CD14-positive monocyte (primary cell): ENCODE measurements at regions not wholly inside any gene's neighbourhood (a gene's known extent, or its start where the extent isn't known, plus 50 kb on each side); places are given as distances from the start of the nearest gene placed in this dataset.

Experiments
- DNase-seq, 3 donors: peaks; one replicate each; pipeline ENCODE4 v3.0.0-alpha.2; 2011 to 2022
- H2AFZ ChIP-seq: 2 replicates; pipeline ENCODE4 v1.6.0; 2012; ENCODE audit warnings: mild to moderate bottlenecking, low read depth, low read length, inconsistent platforms; ENCODE audit not compliant: insufficient read depth, poor library complexity, severe bottlenecking
- H3K27ac ChIP-seq, 2 donors: 1 replicate in 1 of 2; 2 replicates in 1 of 2; pipeline ENCODE4 v1.5.1; 2012 to 2013; ENCODE audit warnings: low read length in 2 of 2, control low read depth in 1 of 2, inconsistent platforms in 1 of 2, low read depth in 1 of 2, mild to moderate bottlenecking in 1 of 2
- H3K27me3 ChIP-seq, 2 donors: one replicate each; pipeline versions ENCODE4 v1.6.0 to v1.6.1; 2011 to 2013; ENCODE audit warnings: low read length in 2 of 2; ENCODE audit not compliant: control insufficient read depth in 2 of 2, insufficient read depth in 2 of 2
- H3K36me3 ChIP-seq, 2 donors: replicated peaks in 1 of 2; 1 replicate in 1 of 2; 2 replicates in 1 of 2; pipeline versions ENCODE4 v1.5.1 to v1.6.1; 2012 to 2013; ENCODE audit warnings: low read length in 2 of 2, control low read depth in 1 of 2, inconsistent platforms in 1 of 2, mild to moderate bottlenecking in 1 of 2; ENCODE audit not compliant: insufficient read depth in 2 of 2, control insufficient read depth in 1 of 2
- H3K4me1 ChIP-seq, 2 donors: 1 replicate in 1 of 2; 2 replicates in 1 of 2; pipeline versions ENCODE4 v1.5.1 to v1.6.1; 2012 to 2013; ENCODE audit warnings: low read length in 2 of 2, control low read depth in 1 of 2, inconsistent platforms in 1 of 2, mild to moderate bottlenecking in 1 of 2, moderate library complexity in 1 of 2; ENCODE audit not compliant: insufficient read depth in 2 of 2, control insufficient read depth in 1 of 2
- H3K4me2 ChIP-seq: replicated peaks from 2 replicates; pipeline ENCODE3; 2012; ENCODE audit warnings: low read length, moderate library complexity, mild to moderate bottlenecking; ENCODE audit not compliant: poor library complexity, severe bottlenecking; ENCODE audit errors: extremely low read depth
- H3K4me3 ChIP-seq, 3 experiments: fragments of 200-600 bp in 1 of 3; sonication (generic) in 1 of 3; replicated peaks in 1 of 3; 1 replicate in 2 of 3; 2 replicates in 1 of 3; pipeline ENCODE4 v1.5.1; 2011 to 2013; ENCODE audit warnings: low read length in 3 of 3, mild to moderate bottlenecking in 3 of 3, control low read depth in 2 of 3, low read depth in 2 of 3, inconsistent platforms in 1 of 3, moderate library complexity in 1 of 3
- H3K79me2 ChIP-seq: 2 replicates; pipeline ENCODE4 v1.6.0; 2012; ENCODE audit warnings: mild to moderate bottlenecking, control low read depth, inconsistent platforms, low read length, moderate library complexity; ENCODE audit not compliant: insufficient read depth
- H3K9ac ChIP-seq: 2 replicates; pipeline ENCODE4 v1.6.0; 2017; ENCODE audit warnings: low read length, mild to moderate bottlenecking; ENCODE audit not compliant: insufficient read depth, poor library complexity, severe bottlenecking
- H3K9me3 ChIP-seq, 2 donors: replicated peaks in 1 of 2; 1 replicate in 1 of 2; 2 replicates in 1 of 2; pipeline versions ENCODE4 v1.5.1 to v1.6.1; 2012 to 2013; ENCODE audit warnings: low read length in 2 of 2, control low read depth in 1 of 2; ENCODE audit not compliant: control insufficient read depth in 1 of 2, insufficient read depth in 1 of 2
- H4K20me1 ChIP-seq: 2 replicates; pipeline ENCODE4 v1.6.0; 2012; ENCODE audit warnings: mild to moderate bottlenecking, low read length, control low read depth, moderate library complexity; ENCODE audit not compliant: insufficient read depth
- H3K27ac Mint-ChIP-seq, 7 donors: one replicate each; pipeline ENCODE4 v1.8.0; 2020; ENCODE audit warnings: mild to moderate bottlenecking in 7 of 7, mixed read lengths in 7 of 7, moderate library complexity in 6 of 7, inconsistent platforms in 2 of 7
- H3K27me3 Mint-ChIP-seq, 3 donors: one replicate each; pipeline ENCODE4 v1.8.0; 2021 to 2022; ENCODE audit warnings: low read depth in 3 of 3, mild to moderate bottlenecking in 3 of 3, mixed read lengths in 3 of 3, moderate library complexity in 3 of 3, inconsistent platforms in 1 of 3
- H3K36me3 Mint-ChIP-seq, 2 donors: one replicate each; pipeline ENCODE4 v1.8.0; 2020; ENCODE audit warnings: mixed read lengths in 2 of 2, inconsistent platforms in 1 of 2, mild to moderate bottlenecking in 1 of 2
- H3K4me1 Mint-ChIP-seq: one replicate; pipeline ENCODE4 v1.8.0; 2020; ENCODE audit warnings: mild to moderate bottlenecking, mixed read lengths
- H3K4me3 Mint-ChIP-seq, 2 donors: one replicate each; pipeline ENCODE4 v1.8.0; 2020; ENCODE audit warnings: mild to moderate bottlenecking in 2 of 2, mixed read lengths in 2 of 2, moderate library complexity in 1 of 2
- H3K9me3 Mint-ChIP-seq, 7 donors: one replicate each; pipeline ENCODE4 v1.8.0; 2020 to 2022; ENCODE audit warnings: mixed read lengths in 7 of 7, mild to moderate bottlenecking in 6 of 7, moderate library complexity in 6 of 7, inconsistent platforms in 2 of 7
- WGBS: methylation state at CpG from one replicate; pipeline ENCODE4 v1.1.5; 2013; ENCODE audit warnings: missing lambda C conversion rate; ENCODE audit not compliant: insufficient coverage; 5-methylcytosine and 5-hydroxymethylcytosine counted together
- intact Hi-C, 2 donors: fragments of 100-400 bp; cut with micrococcal nuclease; formaldehyde crosslinking; loops; one replicate each; pipeline versions ENCODE4 v1.15.0 to v1.15.1; 2023
- TF ChIP-seq, protein P1 (sequence below): fragments of 200-600 bp; IDR thresholded peaks from one replicate; pipeline ENCODE4 v1.8.0; 2022; ENCODE audit warnings: antibody characterized with exemption, mild to moderate bottlenecking

DNA sequence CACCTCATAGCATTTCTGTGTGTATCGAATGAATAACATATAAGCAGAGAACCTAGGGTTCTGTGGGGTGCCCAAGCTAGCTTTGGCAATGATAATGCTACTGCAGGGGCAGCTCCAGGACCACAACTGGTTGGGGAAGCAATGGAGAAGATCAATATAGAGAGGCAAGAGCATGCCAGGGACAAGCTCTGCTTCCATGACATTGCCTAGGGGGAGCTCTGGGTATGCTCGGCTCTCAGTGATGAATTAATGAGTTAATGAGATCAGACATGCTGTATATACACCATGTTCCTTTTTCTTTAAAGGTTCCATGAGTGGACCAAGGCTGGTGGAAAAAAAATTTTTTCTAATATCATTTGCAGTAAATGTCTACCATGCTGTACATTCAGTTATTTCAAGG, 618.4 kb downstream of the BCL11A start:
- no peak overlapping the region for H3K27ac Mint-ChIP-seq
- Histone ChIP-seq H3K9me3 (no peaks in the 10 kb centered on the region), H3K27ac (no peak overlapping the region), H3K4me3 (no peak overlapping the region), H3K27me3 (no peaks in the 10 kb centered on the region), H2AFZ (no peak overlapping the region), H3K4me1 (no peaks in the 10 kb centered on the region), H4K20me1 (no peaks in the 10 kb centered on the region), H3K9ac (no peak overlapping the region), H3K36me3 (no peaks in the 10 kb centered on the region), H3K4me2 (no peak overlapping the region), H3K79me2 (no peaks in the 10 kb centered on the region)
- H3K4me3 Mint-ChIP-seq: no peak overlapping the region
- no peak for DNase-seq
- no peaks in the 10 kb centered on the region for H3K27me3 Mint-ChIP-seq
- TF ChIP-seq, protein P1, sequence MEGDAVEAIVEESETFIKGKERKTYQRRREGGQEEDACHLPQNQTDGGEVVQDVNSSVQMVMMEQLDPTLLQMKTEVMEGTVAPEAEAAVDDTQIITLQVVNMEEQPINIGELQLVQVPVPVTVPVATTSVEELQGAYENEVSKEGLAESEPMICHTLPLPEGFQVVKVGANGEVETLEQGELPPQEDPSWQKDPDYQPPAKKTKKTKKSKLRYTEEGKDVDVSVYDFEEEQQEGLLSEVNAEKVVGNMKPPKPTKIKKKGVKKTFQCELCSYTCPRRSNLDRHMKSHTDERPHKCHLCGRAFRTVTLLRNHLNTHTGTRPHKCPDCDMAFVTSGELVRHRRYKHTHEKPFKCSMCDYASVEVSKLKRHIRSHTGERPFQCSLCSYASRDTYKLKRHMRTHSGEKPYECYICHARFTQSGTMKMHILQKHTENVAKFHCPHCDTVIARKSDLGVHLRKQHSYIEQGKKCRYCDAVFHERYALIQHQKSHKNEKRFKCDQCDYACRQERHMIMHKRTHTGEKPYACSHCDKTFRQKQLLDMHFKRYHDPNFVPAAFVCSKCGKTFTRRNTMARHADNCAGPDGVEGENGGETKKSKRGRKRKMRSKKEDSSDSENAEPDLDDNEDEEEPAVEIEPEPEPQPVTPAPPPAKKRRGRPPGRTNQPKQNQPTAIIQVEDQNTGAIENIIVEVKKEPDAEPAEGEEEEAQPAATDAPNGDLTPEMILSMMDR: no peak
- intact Hi-C loops: no loop called here
- peaks cover 2% of the 10 kb centered on the region for H3K4me1 Mint-ChIP-seq
- 100% methylated on average over 1 of the region's 2 CpGs for WGBS
- no peaks in the 10 kb centered on the region for H3K36me3 Mint-ChIP-seq
- peaks cover 0 to 5% (median 0%) of the 10 kb centered on the region in 7 donors for H3K9me3 Mint-ChIP-seq

GRCh38 chr2:59933948-59934347, 619.5 kb downstream of the BCL11A start:
- no peak overlapping the region for H3K9ac ChIP-seq
- H3K4me1 ChIP-seq: no peaks in the 10 kb centered on the region
- Mint-ChIP-seq H3K4me3 (no peak overlapping the region), H3K9me3 (peaks cover 0 to 5% (median 1%) of the 10 kb centered on the region in 7 donors), H3K27me3 (no peaks in the 10 kb centered on the region), H3K4me1 (peaks cover 2% of the 10 kb centered on the region), H3K27ac (no peak overlapping the region), H3K36me3 (no peaks in the 10 kb centered on the region)
- no peak for DNase-seq
- H2AFZ ChIP-seq: no peak overlapping the region
- no peaks in the 10 kb centered on the region for H4K20me1 ChIP-seq
- TF ChIP-seq, protein P1: no peak
- H3K27ac ChIP-seq: no peak overlapping the region
- H3K4me2 ChIP-seq: no peak overlapping the region
- intact Hi-C loops: no loop called here
- no peaks in the 10 kb centered on the region for H3K9me3 ChIP-seq
- no peak overlapping the region for H3K4me3 ChIP-seq
- H3K27me3 ChIP-seq: no peaks in the 10 kb centered on the region
- no peaks in the 10 kb centered on the region for H3K79me2 ChIP-seq
- WGBS: no CpG with 5 or more reads among the region's 3 CpGs
- H3K36me3 ChIP-seq: no peaks in the 10 kb centered on the region
